Activated naive CD4-positive, alpha-beta T cell treated with anti-CD3 and anti-CD28 coated beads, Interleukin-2, amount 50 U/mL, for 72 hours (primary cell): ENCODE measurements at regions not wholly inside any gene's neighbourhood (a gene's known extent, or its start where the extent isn't known, plus 50 kb on each side); places are given as distances from the start of the nearest gene placed in this dataset.
"Not testable (repeated sequence)": the region's sequence is repeated elsewhere in the genome, so short reads cannot be mapped to it uniquely, and the experiment has no call there.

Experiments used
- ATAC-seq, 2 donors: fragments of 150-1000 bp; cut with Tn5 transposase; 2 replicates each; pipeline ENCODE4 v1.10.0; 2021; ENCODE audit warnings: mild to moderate bottlenecking in 2 of 2, moderate library complexity in 2 of 2
- DNase-seq, 2 donors: peaks; one replicate each; pipeline ENCODE4 v3.0.0; 2021 to 2022; ENCODE audit warnings: low spot score in 2 of 2
- H3K27ac Mint-ChIP-seq, 2 donors: one replicate each; pipeline ENCODE4 v1.8.0; 2022; ENCODE audit warnings: mild to moderate bottlenecking in 2 of 2, mixed read lengths in 2 of 2
- H3K36me3 Mint-ChIP-seq, 2 donors: one replicate each; pipeline ENCODE4 v1.8.0; 2022; ENCODE audit warnings: mixed read lengths in 2 of 2
- H3K9me3 Mint-ChIP-seq, 2 donors: one replicate each; pipeline ENCODE4 v1.8.0; 2022; ENCODE audit warnings: mixed read lengths in 2 of 2

DNA sequence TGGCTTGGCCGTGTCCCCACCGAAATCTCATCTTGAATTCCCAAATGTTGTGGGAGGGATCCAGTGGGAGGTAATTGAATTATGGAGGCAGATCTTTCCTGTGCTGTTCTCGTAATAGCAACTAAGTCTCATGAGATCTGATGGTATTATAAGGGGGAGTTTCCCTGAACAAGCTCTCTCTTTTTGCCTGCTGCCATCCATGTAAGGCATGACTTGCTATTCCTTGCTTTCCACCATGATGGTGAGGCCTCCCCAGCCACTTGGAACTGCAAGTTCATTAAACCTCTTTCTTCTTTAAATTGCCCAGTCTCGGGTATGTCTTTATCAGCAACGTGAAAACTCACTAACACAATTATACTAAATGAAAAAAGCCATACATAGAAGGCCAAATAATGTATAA, 101.3 kb upstream of the LYPLAL1 start:
- Mint-ChIP-seq H3K36me3 (peaks cover 0 to 5% of the 10 kb centered on the region in 2 donors), H3K27ac (no peak overlapping the region), H3K9me3 (peaks cover 8 to 14% of the 10 kb centered on the region in 2 donors)
- ATAC-seq: no peak
- no peak for DNase-seq

DNA sequence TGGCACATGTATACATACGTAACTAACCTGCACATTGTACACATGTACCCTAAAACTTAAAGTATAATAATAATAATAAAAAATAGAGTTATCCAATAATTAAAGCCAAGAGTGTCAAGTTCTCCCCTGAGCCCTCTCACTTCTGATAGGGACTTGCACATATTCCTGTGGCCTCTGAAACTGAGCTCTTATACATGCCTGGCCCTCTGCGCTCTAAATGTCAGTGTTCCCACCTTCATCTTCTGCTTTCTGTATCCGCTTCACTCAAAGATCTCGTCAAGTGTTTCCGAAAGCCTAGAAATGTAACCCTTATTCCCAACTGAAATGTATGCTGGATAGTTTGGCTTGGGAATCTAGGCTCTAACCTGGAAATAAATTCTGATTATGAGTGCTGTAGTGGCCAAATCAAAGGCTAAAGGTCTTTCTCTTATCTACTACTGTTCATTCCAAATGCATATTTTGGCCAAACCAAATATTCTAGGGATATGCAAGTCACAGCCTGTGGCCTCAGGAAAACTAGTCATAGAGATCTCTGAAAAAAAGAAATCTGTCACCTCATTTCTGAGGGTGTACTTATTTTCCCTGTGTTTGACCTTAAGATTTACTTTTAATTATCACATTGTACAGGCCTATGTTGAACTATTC, 99.5 kb upstream of the LYPLAL1 start:
- Mint-ChIP-seq H3K27ac (no peak overlapping the region), H3K36me3 (peaks cover 0 to 5% of the 10 kb centered on the region in 2 donors), H3K9me3 (peaks cover 8 to 14% of the 10 kb centered on the region in 2 donors)
- ATAC-seq (no peak), DNase-seq (no peak)

DNA sequence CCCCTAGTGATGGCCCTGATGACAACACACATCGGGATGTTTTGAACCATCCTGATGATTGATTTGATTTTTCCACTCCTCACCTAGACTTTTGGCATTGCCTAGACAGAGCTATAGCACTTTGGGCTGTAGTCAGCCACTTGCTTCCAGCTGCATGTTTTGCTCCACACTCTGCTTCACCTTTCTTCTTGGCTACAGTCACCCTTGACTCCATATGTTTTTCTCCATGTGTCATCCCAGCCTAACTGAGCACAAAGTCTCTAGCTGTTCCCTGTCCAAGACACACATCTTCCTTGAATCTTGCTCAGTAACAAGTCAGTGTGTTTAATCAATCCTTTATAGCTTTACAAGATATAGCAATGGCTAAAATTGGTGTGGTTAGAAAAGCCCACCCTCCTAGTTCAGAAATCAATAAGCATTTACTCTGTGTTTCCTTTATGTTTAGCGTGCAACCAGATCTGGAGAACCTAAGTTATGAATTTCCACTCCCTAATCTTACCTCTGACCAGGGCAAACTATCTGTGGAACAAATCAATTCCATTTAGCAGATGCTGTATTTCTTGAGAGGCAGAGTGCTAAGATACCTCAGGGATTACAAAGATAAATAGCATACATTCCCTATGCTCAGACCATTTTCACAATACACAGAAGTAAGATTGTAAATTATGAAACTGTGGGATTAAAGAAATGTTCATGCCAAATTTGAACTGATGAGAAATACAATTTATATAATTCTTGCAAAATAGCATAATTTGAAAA, 98.4 kb upstream of the LYPLAL1 start:
- ATAC-seq (no peak), DNase-seq (no peak)
- peaks cover 7 to 20% of the 10 kb centered on the region in 2 donors for H3K9me3 Mint-ChIP-seq
- H3K27ac Mint-ChIP-seq: no peak overlapping the region
- H3K36me3 Mint-ChIP-seq: peaks cover 0 to 5% of the 10 kb centered on the region in 2 donors

DNA sequence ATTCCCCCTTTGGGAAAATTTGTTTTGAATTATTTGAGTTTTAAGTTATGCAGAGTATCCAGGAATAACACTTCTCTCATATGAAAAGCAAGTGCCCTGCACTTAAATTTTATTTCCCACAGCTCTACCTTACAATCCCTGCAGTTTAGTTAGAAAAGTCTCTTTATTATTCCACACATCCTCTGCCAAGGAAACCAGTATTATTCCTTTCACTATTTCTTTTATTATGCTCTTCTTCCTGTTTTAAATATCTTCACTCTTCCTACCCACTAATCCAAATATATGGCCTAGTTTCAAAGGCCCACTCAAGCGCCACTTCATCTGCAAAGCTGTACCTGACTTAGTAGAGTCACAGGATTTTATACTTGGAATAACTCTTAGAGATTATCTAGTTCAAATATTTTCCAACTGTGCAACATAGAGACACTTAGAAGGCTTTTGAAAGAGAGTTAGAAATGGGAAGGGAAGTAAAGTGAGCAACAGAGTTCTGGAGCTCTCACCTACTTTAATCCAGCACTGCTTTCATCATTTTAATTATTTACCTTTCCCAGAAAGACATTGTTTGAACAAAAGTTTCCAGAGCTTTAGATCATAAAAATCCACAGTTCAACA, 97.2 kb upstream of the LYPLAL1 start:
- Mint-ChIP-seq H3K36me3 (peaks cover 0 to 5% of the 10 kb centered on the region in 2 donors), H3K9me3 (peaks cover 0 to 13% of the 10 kb centered on the region in 2 donors), H3K27ac (no peak overlapping the region)
- ATAC-seq (no peak), DNase-seq (no peak)

DNA sequence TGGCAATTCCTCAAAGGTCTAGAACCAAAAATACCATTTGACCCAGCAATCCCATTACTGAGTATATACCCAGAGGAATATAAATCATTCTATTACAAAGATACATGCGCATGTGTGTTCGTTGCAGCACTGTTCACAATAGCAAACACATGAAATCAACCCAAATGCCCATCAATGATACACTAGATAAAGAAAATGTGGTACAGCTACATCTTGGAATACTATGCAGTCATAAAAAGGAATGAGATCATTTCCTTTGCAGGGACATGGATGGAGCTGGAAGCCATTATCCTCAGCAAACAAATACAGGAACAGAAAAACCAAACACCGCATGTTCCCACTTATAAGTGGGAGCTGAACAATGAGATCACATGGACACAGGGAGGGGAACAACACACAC, 95.9 kb upstream of the LYPLAL1 start:
- ATAC-seq, DNase-seq, H3K9me3 Mint-ChIP-seq: not testable (repeated sequence)

DNA sequence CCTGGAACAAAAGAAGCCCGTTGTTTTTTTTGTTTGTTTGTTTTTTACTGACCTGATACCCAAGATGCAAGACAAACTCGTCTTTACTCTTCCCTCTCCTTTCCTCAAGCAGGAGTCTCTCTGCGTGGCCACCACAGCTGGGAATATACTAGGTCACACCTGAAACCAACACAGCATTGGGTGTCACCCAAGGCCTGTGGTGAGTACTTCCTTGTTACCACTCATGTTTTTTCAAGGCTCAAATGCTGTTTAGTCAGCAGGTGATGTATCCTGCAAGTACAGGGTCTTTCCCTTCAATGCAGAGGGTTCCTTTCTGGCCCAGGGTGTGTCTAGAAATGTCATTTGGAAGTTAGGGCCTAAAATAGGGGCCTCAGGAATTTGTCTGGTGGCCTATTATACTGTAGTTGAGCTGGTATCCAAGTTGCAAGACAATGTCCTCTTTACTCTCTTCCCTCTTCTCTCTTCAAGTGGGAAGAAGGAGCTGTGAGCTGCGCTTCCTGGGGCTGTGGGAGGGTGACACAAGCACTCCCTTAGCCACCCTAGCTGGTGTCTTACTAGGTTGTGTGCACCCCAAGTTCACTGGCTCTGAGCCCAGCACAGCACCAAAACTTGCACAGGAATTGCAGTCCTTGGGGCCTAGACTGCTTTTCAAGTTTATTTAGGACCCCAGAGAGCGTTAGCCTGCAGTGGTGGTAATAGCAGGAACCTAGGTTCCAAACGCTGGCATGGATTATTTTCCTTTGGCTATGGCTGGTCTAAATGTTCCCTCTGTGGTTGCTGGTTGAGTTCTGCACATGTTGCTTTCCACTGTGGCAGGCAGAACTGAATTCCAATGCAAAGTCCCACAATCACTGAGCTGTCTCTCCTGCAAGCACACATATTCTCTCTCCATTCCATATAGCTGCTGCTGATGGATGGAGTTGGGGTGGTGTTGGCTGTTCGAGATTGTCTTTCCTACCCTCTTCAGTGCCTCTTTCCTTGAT, 91.4 kb upstream of the LYPLAL1 start:
- DNase-seq (no peak), ATAC-seq (no peak)
- peaks cover 0 to 9% of the 10 kb centered on the region in 2 donors for H3K9me3 Mint-ChIP-seq
- H3K27ac Mint-ChIP-seq: peak overlapping the region in 1 of 2 donors; percentile 69
- H3K36me3 Mint-ChIP-seq: no peaks in the 10 kb centered on the region

More for the DNA sequence above, 95.9 kb upstream of the LYPLAL1 start:
- H3K27ac Mint-ChIP-seq, H3K36me3 Mint-ChIP-seq: not testable (repeated sequence)

DNA sequence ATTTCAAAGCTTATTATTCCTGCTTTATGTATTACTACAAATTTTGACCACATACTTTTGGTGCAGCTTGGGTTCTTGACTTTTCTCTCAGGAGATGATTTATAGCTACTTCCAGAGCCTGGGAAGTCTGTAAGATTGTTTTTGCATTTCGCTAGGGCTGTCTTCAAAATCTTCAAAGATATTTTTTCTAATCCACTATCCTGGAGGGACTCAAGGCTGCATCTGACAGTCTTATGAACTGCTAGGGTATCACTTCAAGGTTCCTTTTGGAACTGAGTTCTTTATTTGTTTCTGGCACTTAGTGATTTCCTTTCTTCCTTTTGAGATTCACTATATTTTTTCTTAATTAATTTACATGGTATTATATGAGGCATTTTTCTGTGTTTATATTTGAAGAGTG, 90.0 kb upstream of the LYPLAL1 start:
- Mint-ChIP-seq H3K27ac (no peak overlapping the region), H3K9me3 (peaks cover 0 to 9% of the 10 kb centered on the region in 2 donors), H3K36me3 (no peaks in the 10 kb centered on the region)
- ATAC-seq (no peak), DNase-seq (no peak)

DNA sequence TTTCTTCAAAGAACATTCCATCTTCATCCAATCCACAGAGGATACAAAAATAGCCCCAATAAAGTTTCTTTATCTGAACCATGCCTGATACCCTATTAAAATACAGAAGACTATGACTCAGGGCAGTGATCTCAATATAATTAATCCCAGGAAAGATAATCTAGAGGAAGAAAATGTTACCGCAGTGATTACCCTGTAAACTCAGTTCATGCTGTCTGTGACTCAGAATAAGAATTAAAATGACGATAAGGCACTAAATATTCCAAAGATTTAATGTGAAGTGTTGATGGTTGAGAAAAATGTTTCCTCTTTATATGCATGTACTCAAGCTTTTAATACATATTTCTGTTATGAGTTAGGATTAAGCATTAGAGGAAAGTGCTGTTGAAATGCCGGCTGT, 88.6 kb upstream of the LYPLAL1 start:
- H3K9me3 Mint-ChIP-seq: peaks cover 0 to 2% of the 10 kb centered on the region in 2 donors
- H3K27ac Mint-ChIP-seq: no peak overlapping the region
- ATAC-seq: no peak
- no peaks in the 10 kb centered on the region for H3K36me3 Mint-ChIP-seq
- no peak for DNase-seq

DNA sequence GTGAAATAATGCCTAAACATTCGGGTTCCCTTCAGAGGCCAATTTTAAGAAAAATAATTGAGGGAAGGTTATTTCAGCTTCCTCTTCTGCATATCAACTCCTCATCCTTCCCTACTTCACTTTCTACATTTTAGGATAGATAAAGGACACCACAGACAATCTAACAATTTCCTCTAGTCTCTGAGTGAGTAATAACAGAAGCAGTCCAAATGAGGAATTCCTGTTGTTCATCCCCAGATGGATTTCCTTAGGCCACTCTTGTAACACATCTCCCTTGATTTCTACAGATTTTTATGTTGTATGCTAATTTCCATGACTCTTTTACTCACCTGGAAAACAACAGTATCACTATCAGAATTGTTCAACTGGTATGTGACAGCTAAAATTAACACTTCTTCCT, 87.7 kb upstream of the LYPLAL1 start:
- no peak overlapping the region for H3K27ac Mint-ChIP-seq
- no peak for DNase-seq
- no peaks in the 10 kb centered on the region for H3K36me3 Mint-ChIP-seq
- no peak for ATAC-seq
- peaks cover 0 to 2% of the 10 kb centered on the region in 2 donors for H3K9me3 Mint-ChIP-seq

DNA sequence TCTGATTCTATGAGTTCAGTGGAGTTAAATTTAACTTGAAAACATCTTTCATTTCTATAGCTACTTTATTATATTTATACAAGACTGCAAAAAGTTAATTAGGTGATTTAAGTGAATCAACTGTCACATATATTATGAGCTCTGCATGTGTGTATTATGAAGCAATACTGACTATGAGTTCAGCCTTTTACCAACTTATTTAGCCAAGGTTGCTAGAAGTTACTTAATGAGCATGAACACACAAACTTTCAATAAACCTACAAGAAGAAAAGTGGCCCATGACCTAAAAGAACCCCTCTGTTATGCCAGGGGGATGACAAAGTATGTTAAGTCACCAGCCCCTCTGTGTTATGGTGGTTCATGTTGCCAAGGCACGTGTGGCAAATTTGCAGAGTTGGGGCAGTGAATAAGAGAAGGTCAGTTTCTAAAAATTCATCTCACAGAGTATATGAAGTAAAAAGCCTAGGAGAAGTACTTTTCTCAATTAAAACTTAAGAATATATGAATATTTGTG, 86.7 kb upstream of the LYPLAL1 start:
- Mint-ChIP-seq H3K9me3 (peaks cover under 1 to 8% of the 10 kb centered on the region in 2 donors), H3K27ac (no peak overlapping the region), H3K36me3 (no peaks in the 10 kb centered on the region)
- ATAC-seq (no peak), DNase-seq (no peak)

DNA sequence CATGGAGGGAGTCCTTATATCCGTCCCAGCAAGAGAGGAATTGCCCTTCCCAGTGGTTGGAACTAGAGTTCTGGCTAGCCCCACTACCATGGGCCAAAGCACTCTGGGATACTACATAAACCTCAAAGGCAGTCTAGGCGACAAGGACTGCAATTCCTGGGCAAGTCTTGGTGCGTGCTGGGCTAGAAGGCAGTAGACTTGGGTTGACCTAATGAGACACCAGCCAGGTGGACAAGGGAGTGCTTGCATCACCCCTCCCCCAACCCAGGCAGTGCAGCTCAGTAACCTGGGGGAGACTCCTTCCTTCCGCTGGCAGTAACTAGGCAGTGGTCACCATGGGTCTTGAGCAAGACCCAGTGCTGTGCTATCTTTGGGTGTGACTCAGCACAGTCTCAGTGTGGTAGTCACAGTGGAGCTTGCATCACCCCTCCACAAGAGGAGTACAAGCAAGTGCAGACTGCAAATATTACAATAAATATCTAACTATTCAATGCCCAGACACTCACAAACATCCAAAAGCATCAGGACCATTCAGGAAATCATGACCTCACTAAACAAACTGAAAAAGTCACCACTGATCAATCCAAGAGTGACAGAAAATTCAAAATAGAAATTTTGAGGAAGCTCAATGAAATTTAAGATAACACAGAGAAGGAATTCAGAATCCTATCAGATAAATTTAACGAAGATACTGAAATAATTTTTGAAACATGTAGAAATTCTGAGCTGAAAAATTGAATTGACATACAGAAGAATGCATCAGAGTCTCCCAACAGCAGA, 84.7 kb upstream of the LYPLAL1 start:
- no peak for ATAC-seq
- Mint-ChIP-seq H3K36me3 (no peaks in the 10 kb centered on the region), H3K27ac (no peak overlapping the region), H3K9me3 (peaks cover 0 to 8% of the 10 kb centered on the region in 2 donors)
- DNase-seq: no peak

DNA sequence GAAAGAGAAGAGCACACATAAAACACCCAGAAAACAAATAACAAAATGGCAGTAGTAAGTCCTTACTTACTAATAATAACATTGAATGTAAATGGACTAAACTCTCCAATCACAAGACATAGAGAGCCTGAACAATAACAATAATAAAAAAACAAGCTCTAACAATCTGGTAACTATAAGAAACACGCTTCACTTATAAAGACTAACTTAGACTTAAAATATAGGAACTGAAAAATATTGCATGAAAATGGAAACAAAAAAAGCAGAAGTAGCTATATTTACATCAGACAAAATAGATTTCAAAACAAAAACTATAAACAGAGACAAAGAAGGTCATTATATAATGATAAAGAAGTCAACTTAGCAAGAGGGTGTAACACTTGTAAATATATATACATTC, 83.1 kb upstream of the LYPLAL1 start:
- ATAC-seq: no peak
- peaks cover 0 to 8% of the 10 kb centered on the region in 2 donors for H3K9me3 Mint-ChIP-seq

DNA sequence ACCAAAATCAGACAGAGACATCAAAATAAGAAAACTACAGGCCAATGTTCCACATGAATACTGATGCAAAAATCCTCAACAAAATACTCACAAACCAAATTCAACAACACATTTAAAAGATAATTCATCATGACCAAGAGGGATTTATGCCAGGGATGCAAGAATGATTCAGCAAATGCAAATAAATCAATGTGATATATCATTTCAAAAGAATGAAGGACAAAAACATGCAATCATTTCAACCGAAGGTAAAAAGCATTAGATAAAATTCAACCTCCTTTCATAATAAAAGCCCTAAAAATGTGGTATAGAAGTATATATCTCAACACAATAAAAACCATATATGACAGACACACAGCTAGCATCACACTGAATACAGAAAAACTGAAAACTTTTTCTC, 81.5 kb upstream of the LYPLAL1 start:
- DNase-seq (no peak), ATAC-seq (no peak)
- H3K36me3 Mint-ChIP-seq: no peaks in the 10 kb centered on the region
- peaks cover 0 to 8% of the 10 kb centered on the region in 2 donors for H3K9me3 Mint-ChIP-seq
- H3K27ac Mint-ChIP-seq: no peak overlapping the region

More for the DNA sequence above, 83.1 kb upstream of the LYPLAL1 start:
- DNase-seq: no peak
- no peaks in the 10 kb centered on the region for H3K36me3 Mint-ChIP-seq
- no peak overlapping the region for H3K27ac Mint-ChIP-seq

DNA sequence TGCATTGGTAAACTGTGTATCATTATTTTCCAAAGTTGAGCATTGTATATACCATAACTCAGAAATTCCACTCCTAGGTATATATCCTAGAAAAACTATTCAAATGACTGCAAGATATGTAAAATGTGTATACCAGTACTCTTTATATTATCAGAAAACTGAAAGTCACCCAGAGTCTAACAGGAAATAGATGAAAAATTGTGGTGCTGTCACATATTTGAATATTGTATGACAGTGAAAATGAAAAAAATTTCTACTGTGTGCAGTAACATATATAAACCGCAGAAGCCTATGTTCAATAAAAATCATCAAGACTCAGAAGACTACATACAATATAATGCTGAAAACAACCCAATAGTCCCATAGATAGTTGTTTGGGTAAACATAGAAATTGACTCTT, 74.4 kb upstream of the LYPLAL1 start:
- Mint-ChIP-seq H3K36me3 (no peaks in the 10 kb centered on the region), H3K27ac (no peak overlapping the region), H3K9me3 (no peaks in the 10 kb centered on the region)
- DNase-seq: no peak
- no peak for ATAC-seq

DNA sequence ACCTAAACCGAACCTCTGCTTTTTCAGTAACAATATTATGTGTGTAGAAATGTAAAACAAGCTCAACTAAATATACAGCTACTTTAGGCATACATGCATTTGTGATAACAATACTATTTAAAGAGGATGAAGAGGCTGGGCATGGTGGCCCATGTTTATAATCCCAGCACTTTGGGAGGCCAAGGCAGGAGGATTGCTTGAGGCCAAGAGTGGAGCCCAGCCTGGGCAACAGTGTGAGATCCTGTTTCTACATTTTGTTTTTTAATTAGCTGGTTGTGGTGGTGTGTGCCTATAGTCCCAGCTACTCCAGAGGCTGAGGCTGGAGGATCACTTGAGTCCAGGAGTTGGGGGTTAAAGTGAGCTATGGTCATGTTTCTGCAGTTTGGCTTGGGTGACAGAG, 73.6 kb upstream of the LYPLAL1 start:
- Mint-ChIP-seq H3K27ac (no peak overlapping the region), H3K9me3 (no peaks in the 10 kb centered on the region), H3K36me3 (no peaks in the 10 kb centered on the region)
- no peak for ATAC-seq
- no peak for DNase-seq

DNA sequence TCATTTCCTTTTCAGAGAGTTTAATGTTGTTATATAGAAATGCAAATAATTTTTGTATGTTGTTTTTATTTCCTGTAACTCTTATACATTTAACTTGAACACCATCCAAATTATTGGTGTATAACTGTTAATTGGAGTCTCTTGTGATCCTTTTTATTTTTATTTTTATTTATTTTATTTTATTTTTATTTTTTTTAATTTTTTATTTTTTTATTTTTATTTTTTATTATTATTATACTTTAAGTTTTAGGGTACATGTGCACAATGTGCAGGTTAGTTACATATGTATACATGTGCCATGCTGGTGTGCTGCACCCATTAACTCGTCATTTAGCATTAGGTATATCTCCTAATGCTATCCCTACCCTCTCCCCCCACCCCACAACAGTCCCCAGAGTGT, 71.2 kb upstream of the LYPLAL1 start:
- H3K9me3 Mint-ChIP-seq, ATAC-seq, DNase-seq, H3K36me3 Mint-ChIP-seq, H3K27ac Mint-ChIP-seq: not testable (repeated sequence)
